HG03097 (cell line): ENCODE measurements at regions not wholly inside any gene's neighbourhood (a gene's known extent, or its start where the extent isn't known, plus 50 kb on each side); places are given as distances from the start of the nearest gene placed in this dataset.

Source experiments
- ATAC-seq: cut with Tn5 transposase; IDR thresholded peaks from one replicate; pipeline ENCODE4 v1.9.1; 2021; ENCODE audit not compliant: unreplicated experiment, low FRiP score

DNA sequence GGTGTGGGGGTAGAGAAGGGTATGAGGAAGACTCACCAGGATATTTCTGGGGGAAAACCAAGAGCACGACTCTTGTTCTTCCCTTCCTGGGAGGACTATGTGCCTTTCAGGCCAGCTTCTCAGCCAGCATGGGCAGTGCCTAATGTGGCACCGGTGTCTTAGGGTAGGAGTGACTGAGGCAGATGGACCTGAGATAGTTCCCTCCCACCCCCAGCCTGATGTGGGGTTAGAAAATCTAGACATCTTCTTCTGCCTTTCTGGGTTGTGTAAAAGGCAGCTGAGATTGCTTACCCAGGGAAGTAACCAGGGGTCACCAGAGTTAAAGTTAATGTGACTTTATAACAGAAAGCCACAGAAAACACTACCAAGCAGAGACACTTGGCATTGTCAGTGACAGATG, 127.3 kb downstream of the TMA16 start:
- ATAC-seq = no peak

DNA sequence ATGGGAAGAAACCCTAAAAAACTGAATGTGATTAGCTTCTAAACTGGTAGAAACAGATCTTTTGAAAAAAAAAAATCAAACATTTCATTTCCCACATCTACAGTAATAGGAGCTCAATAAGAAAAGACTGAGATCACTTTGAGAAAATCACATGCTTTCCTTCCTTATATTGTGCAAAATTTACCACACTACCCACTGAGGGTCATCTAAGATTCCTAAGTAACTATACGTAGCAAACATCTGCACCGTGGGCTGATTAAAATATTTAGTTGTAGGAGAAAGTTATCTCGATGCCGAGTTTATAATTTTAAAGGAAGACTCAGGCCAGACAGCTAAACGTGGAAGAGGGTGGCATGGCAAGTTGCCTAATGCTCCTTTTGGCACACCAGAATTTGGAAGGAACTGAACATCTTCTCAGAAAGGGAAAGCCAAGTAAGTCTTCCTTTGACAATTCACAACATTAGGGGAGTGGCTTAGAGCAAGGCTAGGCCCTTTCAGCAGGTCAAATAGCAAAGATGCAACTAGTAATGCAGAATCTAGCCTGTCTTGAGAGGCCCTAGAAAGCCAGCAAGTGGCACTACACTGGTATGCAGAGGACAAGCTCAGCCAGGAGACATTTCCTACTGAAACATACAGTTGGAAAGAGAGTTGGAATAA, 128.0 kb downstream of the TMA16 start:
- ATAC-seq = no peak

DNA sequence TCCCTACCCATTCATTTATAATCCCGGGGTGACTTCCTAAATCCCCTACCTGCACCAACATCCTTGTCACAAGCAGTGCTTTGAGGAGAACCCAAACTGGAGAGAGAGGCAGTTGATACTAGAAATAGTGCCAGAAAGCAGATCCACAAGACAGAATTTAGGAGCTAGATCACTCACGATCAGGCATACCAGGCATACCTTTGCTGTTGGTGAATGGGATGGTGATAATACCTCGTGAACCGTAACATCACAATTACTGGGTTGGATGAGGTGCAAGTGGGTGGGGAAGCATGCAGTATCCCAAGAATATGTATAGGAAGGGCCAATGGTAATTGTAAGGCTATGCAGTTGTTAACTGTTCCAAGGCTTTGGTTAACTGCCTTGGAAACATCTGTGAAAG, 129.3 kb downstream of the TMA16 start:
- ATAC-seq = no peak

DNA sequence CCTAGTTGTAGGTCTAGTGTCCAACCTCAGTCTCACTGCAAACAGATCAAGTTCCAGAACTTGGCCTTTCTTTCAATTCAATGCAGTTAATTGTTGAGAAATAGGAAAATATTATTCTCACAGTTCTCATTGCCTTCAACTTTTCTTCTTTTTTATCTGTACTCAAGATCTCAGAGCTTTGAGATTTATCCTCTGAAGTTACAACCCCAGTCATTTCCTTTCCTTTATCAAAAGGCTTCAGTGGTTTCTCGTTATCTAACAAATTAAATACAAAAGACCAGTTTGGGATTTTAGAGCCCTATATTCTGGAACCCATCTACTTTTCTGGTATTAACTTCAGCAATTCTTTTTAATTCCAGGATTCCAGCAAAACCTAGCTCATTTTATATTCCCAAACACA, 130.2 kb downstream of the TMA16 start:
- ATAC-seq = no peak

DNA sequence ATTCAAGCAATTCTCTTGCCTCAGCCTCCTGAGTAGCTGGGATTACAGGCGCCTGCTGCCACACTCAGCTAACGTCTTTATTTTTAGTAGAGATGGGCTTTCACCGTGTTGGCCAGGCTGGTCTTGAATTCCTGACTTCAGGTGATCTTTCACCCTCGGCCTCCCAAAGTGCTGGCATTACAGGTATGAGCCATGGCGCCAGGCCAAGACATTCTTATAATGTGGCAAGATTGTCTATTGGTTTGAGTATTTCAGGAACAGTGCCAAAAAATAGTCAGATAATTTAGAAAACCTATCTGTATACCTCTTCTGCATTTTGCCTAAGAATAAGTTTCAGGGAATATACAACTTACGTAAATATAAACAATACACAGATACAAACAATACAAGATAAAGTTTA, 136.8 kb downstream of the TMA16 start:
- no peak for ATAC-seq

DNA sequence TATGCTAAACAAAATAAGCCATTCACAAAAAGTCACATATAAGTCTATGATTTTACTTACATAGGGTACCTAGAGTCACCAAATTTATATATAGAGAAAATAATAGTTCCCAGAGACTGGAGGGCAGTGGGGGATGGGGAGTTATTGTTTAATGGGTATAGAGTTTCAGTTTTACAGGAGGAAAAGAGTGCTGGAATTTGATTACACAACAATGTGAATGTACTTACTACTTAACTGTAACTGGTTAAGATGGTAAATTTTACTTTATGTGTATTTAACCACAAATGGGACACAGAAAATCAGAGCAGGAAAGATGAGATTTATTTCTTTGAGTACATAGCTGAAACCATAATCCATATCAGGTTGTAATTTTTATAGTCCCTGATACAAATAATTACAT, 144.4 kb downstream of the TMA16 start:
- no peak for ATAC-seq

DNA sequence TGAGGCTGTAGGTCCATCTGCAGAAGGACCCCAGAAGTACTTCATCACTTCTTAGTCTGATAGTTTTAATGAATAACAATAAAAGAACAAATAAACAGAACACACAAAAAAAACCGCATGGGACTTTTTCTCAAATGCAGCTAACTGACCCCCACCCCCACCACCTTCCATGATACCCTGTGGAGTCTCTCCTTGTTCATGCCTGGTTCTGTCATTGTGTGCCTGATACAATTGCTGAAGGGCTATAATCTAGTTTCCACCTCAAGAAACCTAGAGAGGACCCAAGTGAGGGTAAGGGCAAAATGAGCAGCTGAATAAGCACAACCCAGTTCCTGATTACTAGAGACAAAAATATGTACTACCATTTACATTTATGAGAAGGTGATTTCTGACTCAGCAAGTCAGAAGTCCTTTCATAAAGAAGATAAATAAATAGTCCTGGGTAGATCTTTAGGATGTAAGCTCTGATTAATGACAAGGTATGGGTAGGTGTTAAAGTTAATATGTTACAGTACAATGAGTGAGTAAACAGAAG, 155.1 kb downstream of the TMA16 start:
- ATAC-seq = no peak

DNA sequence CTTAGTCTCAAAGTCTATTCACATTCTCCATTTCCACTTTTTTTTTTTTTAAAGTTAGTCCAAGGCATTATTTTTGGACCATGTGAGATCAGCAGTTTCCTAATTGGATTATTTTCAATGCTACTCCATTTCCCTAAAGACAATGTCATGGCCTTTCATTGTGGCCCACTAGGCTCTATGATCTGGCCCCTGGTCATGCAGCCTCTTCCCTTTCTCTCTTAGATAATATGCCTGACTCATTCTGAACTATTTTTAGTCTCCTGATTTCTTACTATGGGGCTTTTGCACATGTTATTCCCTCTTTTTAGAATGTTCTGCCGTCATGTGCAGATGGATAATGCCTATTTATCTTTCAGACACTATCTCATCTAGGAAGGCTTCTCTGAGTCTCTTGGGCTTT, 157.3 kb downstream of the TMA16 start:
- no peak for ATAC-seq

DNA sequence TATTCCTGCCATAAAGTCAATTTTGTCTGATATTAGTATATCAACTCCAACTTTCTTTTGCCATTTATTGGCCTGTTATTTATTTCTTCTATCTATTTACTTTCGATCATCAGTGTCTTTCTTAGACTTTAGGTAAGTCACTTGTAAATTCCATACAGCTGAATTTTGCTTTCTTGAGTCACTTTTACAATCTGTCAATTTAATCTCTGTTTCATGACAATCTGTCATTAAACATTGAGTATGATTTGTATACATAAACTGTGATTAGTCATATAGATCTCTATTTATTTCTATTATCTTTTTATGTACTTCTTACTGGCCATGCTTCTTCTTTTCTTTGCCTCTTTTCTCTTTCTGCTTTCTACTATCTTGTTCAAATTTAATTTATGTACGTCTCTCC, 160.1 kb downstream of the TMA16 start:
- no peak for ATAC-seq

DNA sequence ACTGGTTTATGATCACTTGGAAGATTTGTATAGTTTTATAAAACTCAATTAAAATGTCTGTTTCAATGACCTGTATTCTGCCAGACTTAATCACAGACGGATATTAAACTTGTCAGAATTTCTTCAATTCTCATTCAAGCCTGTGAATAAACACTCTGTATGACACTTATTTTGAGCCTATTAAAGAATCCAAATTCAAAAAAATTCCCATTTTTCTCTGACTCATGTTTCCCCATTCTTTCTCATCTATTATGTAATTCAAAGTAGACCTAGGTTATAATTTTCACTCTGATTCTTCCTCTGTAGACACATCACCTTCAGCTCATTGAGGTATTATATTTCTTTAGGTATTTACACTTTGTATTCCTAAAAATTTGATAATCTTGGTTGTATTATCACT, 166.1 kb downstream of the TMA16 start:
- no peak for ATAC-seq

DNA sequence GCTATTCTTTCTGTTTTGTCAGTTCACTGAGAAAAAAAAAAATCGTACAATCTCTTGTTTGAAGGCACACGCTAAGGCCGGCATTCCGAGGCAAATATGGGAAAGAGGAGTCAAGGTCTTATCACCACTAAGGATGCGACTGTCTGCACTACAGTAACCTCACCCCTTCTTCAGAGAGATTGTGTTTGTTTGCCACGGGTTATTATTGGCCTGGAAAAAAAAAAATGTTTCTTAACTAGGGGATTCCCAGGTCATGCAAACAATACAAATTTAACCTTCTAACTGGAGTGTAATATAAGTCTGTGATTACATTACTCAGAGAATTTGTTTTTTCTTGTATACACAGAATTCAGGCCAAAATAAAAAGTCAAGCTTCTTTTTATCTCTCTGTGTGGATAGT, 168.3 kb downstream of the TMA16 start:
- peak; percentile 30 for ATAC-seq

DNA sequence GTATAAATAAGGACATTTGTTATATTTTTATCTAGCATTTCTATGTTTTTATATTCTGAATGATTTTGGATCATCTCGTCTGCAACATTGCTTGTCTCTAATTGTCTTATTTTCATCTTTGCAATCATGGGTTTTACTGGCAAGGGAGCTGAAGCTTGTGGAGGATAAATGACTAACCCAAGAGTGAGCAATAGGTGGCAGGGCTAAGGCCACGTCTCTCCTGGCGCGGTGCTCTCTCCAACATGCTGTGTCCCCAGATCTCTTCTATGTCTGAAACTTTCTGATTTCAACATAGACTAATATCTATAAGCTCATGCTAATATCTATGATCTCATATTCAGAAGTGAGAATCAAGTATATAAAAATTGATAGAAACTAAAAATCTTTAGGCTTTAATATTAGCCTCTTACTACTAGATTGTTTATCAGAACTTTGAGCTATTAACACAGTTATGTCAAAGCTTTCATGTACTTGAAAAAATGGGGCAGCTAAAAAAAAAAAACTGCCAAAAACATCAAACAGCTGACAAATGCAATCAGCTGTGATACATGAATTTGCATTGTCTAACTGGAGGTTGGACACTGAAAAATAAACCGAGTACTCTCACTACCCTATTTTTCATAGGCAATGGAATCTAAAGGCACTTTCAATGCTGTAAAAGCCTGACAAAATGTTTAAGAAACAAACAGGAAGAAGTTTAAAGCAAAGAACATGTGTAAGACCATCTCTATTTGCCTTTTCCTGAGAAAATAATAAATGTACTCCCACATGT, 169.2 kb downstream of the TMA16 start:
- ATAC-seq = peak; percentile 83

DNA sequence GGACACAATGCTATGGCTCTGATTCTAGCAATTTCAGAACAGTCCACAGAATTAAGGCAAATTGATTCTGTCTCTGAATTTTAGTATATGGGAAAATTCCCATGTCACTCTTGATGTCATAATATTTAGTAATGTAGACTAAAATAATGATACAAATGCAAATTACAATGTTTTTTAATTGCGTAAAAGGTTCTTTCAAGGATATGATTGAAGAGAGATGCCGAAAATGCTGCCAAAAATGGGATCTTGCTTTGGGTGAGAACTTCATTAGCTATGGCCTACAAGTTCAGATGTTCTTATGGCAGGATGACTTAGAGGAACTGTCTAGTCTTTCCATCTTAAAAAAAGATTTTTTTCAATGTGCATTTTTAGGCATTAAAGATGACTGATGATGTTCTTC, 170.6 kb downstream of the TMA16 start:
- no peak for ATAC-seq

DNA sequence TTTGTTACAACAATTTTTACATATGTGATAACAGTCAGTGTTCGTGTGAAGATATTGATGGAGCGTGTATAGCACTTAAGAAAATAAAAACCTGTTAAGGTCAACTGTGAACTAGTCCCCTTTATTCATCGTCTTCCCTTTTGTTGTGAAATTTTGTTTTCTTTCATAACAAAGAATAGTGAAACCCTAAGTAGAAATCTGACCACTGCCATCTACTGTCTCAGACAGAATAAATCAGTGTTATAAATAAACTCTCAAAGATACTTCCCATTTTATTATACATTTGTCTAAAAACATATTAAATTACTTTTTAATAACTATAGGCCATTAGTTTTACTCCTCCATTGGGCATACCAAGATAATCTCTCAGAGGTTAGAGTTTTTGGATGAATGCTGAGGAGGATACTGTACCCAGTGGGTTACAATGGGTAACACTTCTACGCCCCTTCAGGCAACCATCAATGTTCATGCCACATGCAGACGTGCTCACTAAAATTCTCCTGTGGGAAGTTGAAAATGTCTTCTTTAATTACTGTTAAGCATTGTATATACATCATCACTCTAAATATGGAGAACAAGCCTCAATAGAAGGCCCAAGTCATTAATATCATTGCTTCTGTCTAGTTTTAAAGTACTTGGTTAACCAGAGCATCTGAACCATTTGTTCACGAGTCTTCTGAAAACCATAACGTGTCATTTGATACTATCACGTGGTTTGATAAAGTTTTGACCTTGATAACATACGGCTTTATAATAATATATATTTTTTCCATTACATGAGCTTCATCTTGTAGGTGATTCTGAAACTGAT, 171.2 kb downstream of the TMA16 start:
- no peak for ATAC-seq

DNA sequence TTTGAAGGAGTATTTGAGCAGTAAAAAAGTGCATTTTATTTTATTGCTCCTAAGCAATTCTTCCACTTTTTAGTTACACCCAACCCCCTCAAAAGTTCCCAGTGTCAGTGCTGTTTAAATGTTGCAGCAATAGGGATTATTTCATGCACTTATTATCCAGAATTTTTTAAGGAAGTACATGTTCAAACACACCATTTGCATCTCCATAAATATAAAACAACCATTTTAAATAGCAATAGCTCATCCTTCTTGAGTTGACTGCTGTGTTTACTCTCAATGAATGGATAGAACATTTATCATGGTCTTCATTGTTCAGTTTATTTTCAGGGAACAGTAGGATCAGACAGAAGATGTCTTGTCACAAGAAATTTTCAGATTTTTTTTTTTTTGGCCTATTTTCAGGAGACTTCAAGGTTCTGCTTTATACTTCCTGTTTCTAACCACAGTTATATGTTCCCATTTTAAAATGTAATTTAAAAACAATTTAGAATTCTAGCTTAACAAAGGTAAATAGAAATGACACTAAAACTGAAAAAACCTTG, 171.9 kb downstream of the TMA16 start:
- ATAC-seq = no peak

DNA sequence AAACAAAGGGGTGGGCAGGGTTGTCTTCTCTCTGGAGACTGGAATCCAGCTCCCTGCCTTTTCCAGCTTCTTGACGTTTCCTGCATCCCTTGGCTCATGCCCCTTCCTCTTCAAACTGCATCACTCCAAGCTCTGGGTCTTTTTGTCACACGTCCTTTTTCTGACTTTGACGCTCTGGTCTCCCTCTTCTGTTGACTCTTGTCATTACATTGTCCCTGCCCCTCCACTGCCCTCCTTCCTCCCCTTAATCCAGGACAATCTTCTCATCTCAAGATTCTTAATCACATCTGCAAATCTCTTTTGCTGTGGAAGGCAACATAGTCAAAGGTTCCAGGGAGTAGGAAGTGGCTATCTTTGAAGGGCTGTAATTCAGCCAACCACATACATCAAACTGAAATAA, 178.3 kb downstream of the TMA16 start:
- no peak for ATAC-seq

DNA sequence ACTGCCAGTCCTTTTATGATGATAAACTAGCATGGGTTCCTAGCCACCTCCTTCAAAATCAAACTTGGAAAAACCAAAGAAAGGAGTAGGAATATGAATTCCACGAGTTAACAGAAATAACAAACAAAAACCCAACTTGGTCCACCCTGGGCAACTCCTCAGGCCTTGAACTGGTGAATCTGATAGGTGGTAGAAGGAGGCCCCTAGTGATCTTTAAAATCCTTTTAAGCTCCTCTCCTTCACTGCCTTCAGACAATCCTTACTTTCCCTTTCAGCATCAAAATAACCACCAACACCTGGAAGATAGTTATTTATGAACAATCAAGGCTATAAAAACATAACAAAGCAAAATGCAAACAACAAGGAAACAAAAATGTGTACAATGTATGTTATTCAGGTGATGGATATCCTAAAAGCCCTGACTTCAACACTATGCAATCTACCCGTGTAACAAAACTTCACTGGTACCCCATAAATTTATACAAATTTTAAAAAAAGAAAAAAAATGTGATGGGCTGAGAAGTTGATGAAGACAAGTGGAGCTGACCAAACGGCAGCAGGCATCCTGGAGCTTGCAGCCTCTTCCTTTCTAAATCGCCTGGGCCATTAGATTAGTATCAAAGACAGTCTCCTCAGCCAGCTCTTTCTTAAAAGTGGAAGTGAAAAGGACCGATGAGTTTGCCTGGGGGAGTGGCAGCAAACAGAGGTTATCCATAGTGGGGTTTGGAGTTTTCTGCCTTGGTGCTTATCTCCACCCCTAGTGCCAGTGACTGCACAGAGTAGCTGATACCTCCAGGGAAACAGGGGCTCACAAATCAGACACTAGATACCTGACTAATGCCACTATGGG, 179.6 kb downstream of the TMA16 start:
- no peak for ATAC-seq

DNA sequence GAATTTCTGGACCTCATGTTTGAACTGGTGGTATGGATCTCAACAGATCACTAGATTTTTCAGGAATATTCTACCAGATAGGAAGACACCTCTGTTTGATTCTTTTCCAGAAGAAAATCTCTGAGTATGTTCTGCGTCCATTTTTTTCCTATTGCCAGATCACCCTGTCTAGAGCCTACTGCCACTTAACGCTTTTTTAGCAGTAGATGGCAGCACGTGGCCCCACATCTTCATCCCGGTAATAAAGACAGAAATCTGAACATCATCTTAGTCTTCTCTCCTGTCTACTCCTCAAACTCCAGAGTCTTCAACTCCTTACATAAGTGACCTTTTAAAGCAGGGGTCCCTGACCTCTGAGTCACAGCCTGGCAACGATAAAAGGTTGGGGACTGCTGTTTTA, 184.7 kb downstream of the TMA16 start:
- no peak for ATAC-seq

DNA sequence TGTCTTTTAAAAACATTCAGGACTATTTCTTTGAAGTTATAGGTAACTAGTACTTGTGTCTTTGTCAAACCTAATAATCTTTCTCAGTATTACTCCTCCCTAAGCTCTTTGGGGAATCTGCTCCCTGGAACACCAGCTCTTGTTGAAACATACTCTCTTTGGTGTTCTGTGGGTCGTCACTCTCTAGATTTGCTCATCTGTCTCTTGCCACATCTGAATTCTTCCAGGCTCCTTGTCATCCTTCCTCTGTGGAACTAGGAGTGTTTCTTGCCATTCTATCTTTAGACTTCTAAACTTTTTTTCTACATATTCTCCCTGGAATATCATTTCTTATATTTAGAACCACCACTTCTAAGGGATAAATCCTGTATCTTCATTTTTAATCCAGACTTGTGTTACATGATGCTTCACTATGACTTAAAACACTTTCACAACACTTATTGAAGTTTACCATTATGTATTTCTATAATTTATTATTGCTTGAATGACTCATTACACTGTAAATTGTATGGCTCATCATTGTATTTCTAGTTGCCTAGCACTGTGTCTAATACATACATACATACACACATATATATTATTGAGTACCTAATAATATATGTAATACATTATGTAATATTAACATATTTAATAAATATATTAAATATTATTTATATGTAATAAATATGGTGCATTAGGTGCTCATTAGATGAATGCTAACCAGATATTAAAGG, 186.1 kb downstream of the TMA16 start:
- no peak for ATAC-seq
